Liver (tissue), 8 donors: ENCODE measurements at regions not wholly inside any gene's neighbourhood (a gene's known extent, or its start where the extent isn't known, plus 50 kb on each side); places are given as distances from the start of the nearest gene placed in this dataset.

ENCODE experiments used
- DNase-seq: peaks from one replicate; pipeline ENCODE4 v3.0.0-alpha.2; 2017; ENCODE audit warnings: low spot score
- H3K27ac ChIP-seq, 2 donors: one replicate each; pipeline ENCODE4 v1.7.0; 2013; ENCODE audit warnings: inconsistent platforms in 2 of 2, low read length in 2 of 2, control low read depth in 1 of 2, low read depth in 1 of 2, mild to moderate bottlenecking in 1 of 2
- H3K27me3 ChIP-seq, 4 donors: one replicate each; pipeline versions ENCODE4 v1.6.1 to v1.7.0; 2013; ENCODE audit warnings: low read length in 3 of 4, inconsistent platforms in 1 of 4, mild to moderate bottlenecking in 1 of 4, moderate library complexity in 1 of 4; ENCODE audit not compliant: control insufficient read depth in 4 of 4, insufficient read depth in 4 of 4
- H3K36me3 ChIP-seq, 4 donors: one replicate each; pipeline versions ENCODE4 v1.6.1 to v1.7.0; 2013; ENCODE audit warnings: low read length in 3 of 4, mild to moderate bottlenecking in 3 of 4, low read depth in 1 of 4, moderate library complexity in 1 of 4; ENCODE audit not compliant: control insufficient read depth in 4 of 4, insufficient read depth in 3 of 4
- H3K4me1 ChIP-seq, 4 donors: one replicate each; pipeline versions ENCODE4 v1.6.1 to v1.7.0; 2013; ENCODE audit warnings: low read length in 3 of 4, mild to moderate bottlenecking in 3 of 4, moderate library complexity in 1 of 4; ENCODE audit not compliant: control insufficient read depth in 4 of 4, insufficient read depth in 4 of 4
- H3K4me3 ChIP-seq, 3 donors: one replicate each; pipeline versions ENCODE4 v1.6.1 to v1.7.0; 2013; ENCODE audit warnings: low read length in 3 of 3, control low read depth in 1 of 3, low read depth in 1 of 3, mild to moderate bottlenecking in 1 of 3
- H3K9ac ChIP-seq, 2 donors: one replicate each; pipeline ENCODE4 v1.7.0; 2013; ENCODE audit warnings: low read length in 2 of 2, mild to moderate bottlenecking in 2 of 2, moderate library complexity in 2 of 2, control low read depth in 1 of 2, low read depth in 1 of 2
- H3K9me3 ChIP-seq, 4 donors: one replicate each; pipeline versions ENCODE4 v1.6.1 to v1.7.0; 2013; ENCODE audit warnings: low read length in 3 of 4; ENCODE audit not compliant: control insufficient read depth in 4 of 4
- FOXA1 ChIP-seq: IDR thresholded peaks from 2 replicates; pipeline ENCODE4 v1.6.1; 2016; ENCODE audit warnings: antibody characterized with exemption
- FOXA2 ChIP-seq: IDR thresholded peaks from 2 replicates; pipeline ENCODE4 v1.6.1; 2016; ENCODE audit warnings: antibody characterized with exemption
- GABPA ChIP-seq, 2 donors: IDR thresholded peaks in 1 of 2; conservative IDR thresholded peaks in 1 of 2; 2 replicates each; pipeline ENCODE4 v1.6.1; 2016; ENCODE audit warnings: antibody characterized with exemption in 2 of 2, mild to moderate bottlenecking in 1 of 2, moderate library complexity in 1 of 2
- HNF4A ChIP-seq, 2 donors: conservative IDR thresholded peaks; 2 replicates each; pipeline ENCODE4 v1.6.1; 2016; ENCODE audit warnings: antibody characterized with exemption in 2 of 2, mild to moderate bottlenecking in 2 of 2
- HNF4G ChIP-seq: IDR thresholded peaks from 2 replicates; pipeline ENCODE4 v1.6.1; 2016; ENCODE audit warnings: antibody characterized with exemption
- JUND ChIP-seq, 2 donors: IDR thresholded peaks; 2 replicates each; pipeline ENCODE4 v1.6.1; 2016; ENCODE audit warnings: antibody characterized with exemption in 2 of 2
- NR2F2 ChIP-seq: IDR thresholded peaks from 2 replicates; pipeline ENCODE4 v1.6.1; 2016; ENCODE audit warnings: antibody characterized with exemption
- RAD21 ChIP-seq, 2 donors: IDR thresholded peaks; 2 replicates each; pipeline ENCODE4 v1.6.1; 2016; ENCODE audit warnings: antibody characterized with exemption in 2 of 2, mild to moderate bottlenecking in 2 of 2
- REST ChIP-seq: IDR thresholded peaks from 2 replicates; pipeline ENCODE4 v1.6.1; 2016; ENCODE audit warnings: antibody characterized with exemption, mild to moderate bottlenecking
- YY1 ChIP-seq: IDR thresholded peaks from 2 replicates; pipeline ENCODE4 v1.6.1; 2016; ENCODE audit warnings: antibody characterized with exemption, mild to moderate bottlenecking
- ZBTB33 ChIP-seq: IDR thresholded peaks from 2 replicates; pipeline ENCODE4 v1.6.1; 2016; ENCODE audit warnings: antibody characterized with exemption
- WGBS: extraction: QIAGEN DNeasy Blood & Tissue Kit; methylation state at CpG from one replicate; pipeline ENCODE4 v1.1.7; 2013; 5-methylcytosine and 5-hydroxymethylcytosine counted together
- TF ChIP-seq, protein P1 (sequence below): IDR thresholded peaks from 2 replicates; pipeline ENCODE4 v1.6.1; 2016; ENCODE audit warnings: antibody characterized with exemption
- TF ChIP-seq, protein P2 (sequence below): fragments of 150-350 bp; IDR thresholded peaks from 2 replicates; pipeline ENCODE4 v1.5.1; 2017; ENCODE audit warnings: improper control_type of control experiment, low read depth, low read length; ENCODE audit not compliant: missing input control
- donor health status: healthy.
- donor health status: healthy.
- donor health status: healthy.
- donor health status: healthy.
- donor health status: healthy.

GRCh38 chr3:39558775-39559306 is 91.4 kb downstream of the MOBP start:
- Histone ChIP-seq H3K36me3 (no peaks in the 10 kb centered on the region), H3K4me1 (no peaks in the 10 kb centered on the region), H3K27ac (no peak overlapping the region), H3K4me3 (no peak overlapping the region), H3K9ac (no peak overlapping the region), H3K9me3 (no peaks in the 10 kb centered on the region), H3K27me3 (no peaks in the 10 kb centered on the region)
- 95% methylated on average over 3 of the region's 3 CpGs for WGBS
- DNase-seq, result no peak
- TF ChIP-seq RAD21 (IDR thresholded peaks at IDR 0.05) (no peak), FOXA1 (no peak), ZBTB33 (no peak), YY1 (no peak), HNF4A (conservative IDR thresholded peaks at IDR 0.05) (no peak), HNF4G (no peak), FOXA2 (no peak), REST (no peak), JUND (IDR thresholded peaks at IDR 0.05) (no peak), NR2F2 (no peak)
- TF ChIP-seq, protein P1, sequence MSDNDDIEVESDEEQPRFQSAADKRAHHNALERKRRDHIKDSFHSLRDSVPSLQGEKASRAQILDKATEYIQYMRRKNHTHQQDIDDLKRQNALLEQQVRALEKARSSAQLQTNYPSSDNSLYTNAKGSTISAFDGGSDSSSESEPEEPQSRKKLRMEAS, result no peak
- TF ChIP-seq, protein P2, sequence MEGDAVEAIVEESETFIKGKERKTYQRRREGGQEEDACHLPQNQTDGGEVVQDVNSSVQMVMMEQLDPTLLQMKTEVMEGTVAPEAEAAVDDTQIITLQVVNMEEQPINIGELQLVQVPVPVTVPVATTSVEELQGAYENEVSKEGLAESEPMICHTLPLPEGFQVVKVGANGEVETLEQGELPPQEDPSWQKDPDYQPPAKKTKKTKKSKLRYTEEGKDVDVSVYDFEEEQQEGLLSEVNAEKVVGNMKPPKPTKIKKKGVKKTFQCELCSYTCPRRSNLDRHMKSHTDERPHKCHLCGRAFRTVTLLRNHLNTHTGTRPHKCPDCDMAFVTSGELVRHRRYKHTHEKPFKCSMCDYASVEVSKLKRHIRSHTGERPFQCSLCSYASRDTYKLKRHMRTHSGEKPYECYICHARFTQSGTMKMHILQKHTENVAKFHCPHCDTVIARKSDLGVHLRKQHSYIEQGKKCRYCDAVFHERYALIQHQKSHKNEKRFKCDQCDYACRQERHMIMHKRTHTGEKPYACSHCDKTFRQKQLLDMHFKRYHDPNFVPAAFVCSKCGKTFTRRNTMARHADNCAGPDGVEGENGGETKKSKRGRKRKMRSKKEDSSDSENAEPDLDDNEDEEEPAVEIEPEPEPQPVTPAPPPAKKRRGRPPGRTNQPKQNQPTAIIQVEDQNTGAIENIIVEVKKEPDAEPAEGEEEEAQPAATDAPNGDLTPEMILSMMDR, result no peak

GRCh38 chr3:39559543-39559942 is 92.1 kb downstream of the MOBP start:
- Histone ChIP-seq H3K9me3 (no peaks in the 10 kb centered on the region), H3K4me1 (no peaks in the 10 kb centered on the region), H3K9ac (no peak overlapping the region), H3K4me3 (no peak overlapping the region), H3K36me3 (no peaks in the 10 kb centered on the region), H3K27me3 (no peaks in the 10 kb centered on the region), H3K27ac (no peak overlapping the region)
- no peak for DNase-seq
- TF ChIP-seq ZBTB33, result no peak
- no peak for TF ChIP-seq FOXA2
- TF ChIP-seq RAD21 (IDR thresholded peaks at IDR 0.05), result no peak
- no peak for TF ChIP-seq GABPA (IDR thresholded peaks at IDR 0.05 in 1 of 2, conservative IDR thresholded peaks at IDR 0.05 in 1 of 2)
- TF ChIP-seq FOXA1, result no peak
- TF ChIP-seq, protein P1, result no peak
- TF ChIP-seq JUND (IDR thresholded peaks at IDR 0.05), result no peak
- TF ChIP-seq, protein P2, result no peak
- no peak for TF ChIP-seq YY1
- TF ChIP-seq HNF4G, result no peak
